ENCODE measurements at regions not wholly inside any gene's neighbourhood (a gene's known extent, or its start where the extent isn't known, plus 50 kb on each side); places are given as distances from the start of the nearest gene placed in this dataset.

DNA sequence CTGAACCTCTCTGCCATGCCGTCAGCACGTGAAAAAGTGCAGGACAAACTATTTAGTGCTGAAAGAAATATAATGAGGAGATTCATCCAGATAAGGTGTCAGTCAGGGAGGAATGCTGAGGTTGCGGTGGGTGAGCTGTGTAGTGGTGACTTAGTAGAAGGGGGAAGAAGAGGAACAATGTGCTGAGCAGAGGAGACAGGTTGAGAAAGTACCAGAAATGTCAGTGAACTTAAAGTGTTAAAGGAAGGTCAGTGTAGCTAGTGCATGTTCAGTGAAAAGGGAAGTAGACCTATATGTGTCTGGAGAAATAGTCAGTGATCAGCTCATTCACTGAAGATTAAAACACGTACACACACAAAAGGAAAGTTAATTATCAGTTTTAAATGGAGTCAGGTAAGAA is 237.6 kb upstream of the CCDC179 start:
- no peaks in the 10 kb centered on the region for H3K9me3 ChIP-seq (ENCODE audit: insufficient read depth, low read depth)
- DNase-seq: no peak

DNA sequence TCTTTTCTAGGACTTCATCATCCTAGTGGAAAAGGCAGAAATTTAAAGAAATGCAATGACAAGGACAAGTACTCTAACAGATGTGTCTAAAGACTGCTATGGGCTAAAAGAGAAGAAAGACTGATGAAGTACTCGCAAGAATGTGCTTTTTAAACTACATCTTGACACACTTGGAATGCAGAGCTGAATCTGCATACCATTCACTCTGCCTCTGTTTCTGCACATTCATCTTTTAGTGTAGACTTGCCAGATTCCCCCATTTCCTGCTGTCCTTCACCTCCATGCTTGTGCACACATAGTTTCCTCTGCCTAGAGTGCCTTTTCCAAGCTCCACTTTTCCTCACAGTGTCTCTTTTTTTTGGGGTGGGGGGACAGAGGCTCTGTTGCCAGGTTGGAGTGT is 239.0 kb upstream of the CCDC179 start:
- TF ChIP-seq, protein P1, sequence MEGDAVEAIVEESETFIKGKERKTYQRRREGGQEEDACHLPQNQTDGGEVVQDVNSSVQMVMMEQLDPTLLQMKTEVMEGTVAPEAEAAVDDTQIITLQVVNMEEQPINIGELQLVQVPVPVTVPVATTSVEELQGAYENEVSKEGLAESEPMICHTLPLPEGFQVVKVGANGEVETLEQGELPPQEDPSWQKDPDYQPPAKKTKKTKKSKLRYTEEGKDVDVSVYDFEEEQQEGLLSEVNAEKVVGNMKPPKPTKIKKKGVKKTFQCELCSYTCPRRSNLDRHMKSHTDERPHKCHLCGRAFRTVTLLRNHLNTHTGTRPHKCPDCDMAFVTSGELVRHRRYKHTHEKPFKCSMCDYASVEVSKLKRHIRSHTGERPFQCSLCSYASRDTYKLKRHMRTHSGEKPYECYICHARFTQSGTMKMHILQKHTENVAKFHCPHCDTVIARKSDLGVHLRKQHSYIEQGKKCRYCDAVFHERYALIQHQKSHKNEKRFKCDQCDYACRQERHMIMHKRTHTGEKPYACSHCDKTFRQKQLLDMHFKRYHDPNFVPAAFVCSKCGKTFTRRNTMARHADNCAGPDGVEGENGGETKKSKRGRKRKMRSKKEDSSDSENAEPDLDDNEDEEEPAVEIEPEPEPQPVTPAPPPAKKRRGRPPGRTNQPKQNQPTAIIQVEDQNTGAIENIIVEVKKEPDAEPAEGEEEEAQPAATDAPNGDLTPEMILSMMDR (conservative IDR thresholded peaks at IDR 0.05): no peak
- TF ChIP-seq EZH2 (IDR thresholded peaks at IDR 0.05; ENCODE audit: low read depth): no peak
- Histone ChIP-seq H3K4me3 (no peak overlapping the region), H2AFZ (no peak overlapping the region), H3F3A (ENCODE audit: insufficient read depth, low read depth) (no peaks in the 10 kb centered on the region), H3K27ac (no peak overlapping the region), H3K79me2 (ENCODE audit: low read depth) (no peaks in the 10 kb centered on the region), H4K20me1 (ENCODE audit: insufficient read depth) (no peaks in the 10 kb centered on the region), H3K27me3 (ENCODE audit: insufficient read depth, low read depth) (no peaks in the 10 kb centered on the region), H3K4me1 (replicated peaks; ENCODE audit: insufficient read depth) (no peaks in the 10 kb centered on the region), H3K4me2 (no peak overlapping the region), H3K9me3 (ENCODE audit: insufficient read depth, low read depth) (no peaks in the 10 kb centered on the region), H3K36me3 (ENCODE audit: low read depth) (no peaks in the 10 kb centered on the region), H3K9me2 (ENCODE audit: insufficient read depth) (no peaks in the 10 kb centered on the region)
- BruUV-seq (replicated peaks): no TSS peak
- CTCF ChIA-PET: no interaction called here
- no peak for DNase-seq
- POLR2A ChIA-PET (ENCODE audit: unreplicated experiment): no interaction called here
- intact Hi-C loops (cut with micrococcal nuclease; ENCODE audit: unreplicated experiment): no loop called here

More for the DNA sequence above, 237.6 kb upstream of the CCDC179 start:
- TF ChIP-seq EZH2 (IDR thresholded peaks at IDR 0.05; ENCODE audit: low read depth): no peak
- TF ChIP-seq, protein P1 (conservative IDR thresholded peaks at IDR 0.05): no peak
- Histone ChIP-seq H3K36me3 (ENCODE audit: low read depth) (no peaks in the 10 kb centered on the region), H3K27me3 (ENCODE audit: insufficient read depth, low read depth) (no peaks in the 10 kb centered on the region), H3K9me2 (ENCODE audit: insufficient read depth) (no peaks in the 10 kb centered on the region), H3K4me1 (replicated peaks; ENCODE audit: insufficient read depth) (no peaks in the 10 kb centered on the region), H3K79me2 (ENCODE audit: low read depth) (no peaks in the 10 kb centered on the region), H3F3A (ENCODE audit: insufficient read depth, low read depth) (no peaks in the 10 kb centered on the region), H2AFZ (0 out of 2 replicates have a peak overlapping the region, but pooled peaks have one; percentile 22), H4K20me1 (ENCODE audit: insufficient read depth) (no peaks in the 10 kb centered on the region), H3K4me3 (no peak overlapping the region), H3K4me2 (no peak overlapping the region), H3K27ac (no peak overlapping the region)
- intact Hi-C loops (cut with micrococcal nuclease; ENCODE audit: unreplicated experiment): no loop called here
- ChIA-PET POLR2A (ENCODE audit: unreplicated experiment) (no interaction called here), CTCF (no interaction called here)
- no TSS peak for BruUV-seq (replicated peaks)

- H3K4me3 ChIP-seq: no peak overlapping the region
- H3K4me2 ChIP-seq: no peak overlapping the region
- intact Hi-C loops (cut with micrococcal nuclease; ENCODE audit: unreplicated experiment): no loop called here
- ChIA-PET CTCF (no interaction called here), POLR2A (ENCODE audit: unreplicated experiment) (no interaction called here)
- BruUV-seq (replicated peaks): no TSS peak
- H3K79me2 ChIP-seq (ENCODE audit: low read depth): no peaks in the 10 kb centered on the region
- no peaks in the 10 kb centered on the region for H4K20me1 ChIP-seq (ENCODE audit: insufficient read depth)
- no peak overlapping the region for H3K27ac ChIP-seq
- no peaks in the 10 kb centered on the region for H3K9me3 ChIP-seq (ENCODE audit: insufficient read depth, low read depth)
- TF ChIP-seq, protein P1 (conservative IDR thresholded peaks at IDR 0.05): no peak
- no peak for TF ChIP-seq EZH2 (IDR thresholded peaks at IDR 0.05; ENCODE audit: low read depth)
- H2AFZ ChIP-seq: no peak overlapping the region
- H3F3A ChIP-seq (ENCODE audit: insufficient read depth, low read depth): no peaks in the 10 kb centered on the region
- no peaks in the 10 kb centered on the region for H3K36me3 ChIP-seq (ENCODE audit: low read depth)
- H3K27me3 ChIP-seq (ENCODE audit: insufficient read depth, low read depth): no peaks in the 10 kb centered on the region
- H3K9me2 ChIP-seq (ENCODE audit: insufficient read depth): no peaks in the 10 kb centered on the region
- DNase-seq: no peak
- H3K4me1 ChIP-seq (replicated peaks; ENCODE audit: insufficient read depth): no peaks in the 10 kb centered on the region
Measured at GRCh38 chr11:23100726-23101125, 240.5 kb upstream of the CCDC179 start.

Measured in PC-9 (cell line).